GM23248 (cell line): ENCODE measurements at regions not wholly inside any gene's neighbourhood (a gene's known extent, or its start where the extent isn't known, plus 50 kb on each side); places are given as distances from the start of the nearest gene placed in this dataset.

Experiments
- DNase-seq: peaks from one replicate; pipeline ENCODE4 v3.0.0-alpha.2; 2015
- H2AFZ ChIP-seq: fragments of 200-600 bp; sonication (generic); 2 replicates; pipeline ENCODE4 v1.6.1; 2016; ENCODE audit warnings: antibody characterized with exemption
- H3F3A ChIP-seq: fragments of 200-600 bp; sonication (generic); 2 replicates; pipeline ENCODE4 v1.6.1; 2016; ENCODE audit warnings: mild to moderate bottlenecking, antibody characterized with exemption, mixed run types; ENCODE audit not compliant: insufficient read depth
- H3K27ac ChIP-seq: fragments of 200-600 bp; sonication (generic); 2 replicates; pipeline ENCODE4 v1.5.1; 2016; ENCODE audit warnings: mild to moderate bottlenecking
- H3K27me3 ChIP-seq: fragments of 200-600 bp; sonication (generic); replicated peaks from 2 replicates; pipeline ENCODE4 v1.6.1; 2016; ENCODE audit warnings: mild to moderate bottlenecking; ENCODE audit not compliant: insufficient read depth
- H3K36me3 ChIP-seq: fragments of 200-600 bp; sonication (generic); 2 replicates; pipeline ENCODE4 v1.6.1; 2016; ENCODE audit warnings: low read depth, mild to moderate bottlenecking
- H3K4me1 ChIP-seq: fragments of 200-600 bp; sonication (generic); 2 replicates; pipeline ENCODE4 v1.6.1; 2016; ENCODE audit warnings: mild to moderate bottlenecking; ENCODE audit not compliant: insufficient read depth
- H3K4me2 ChIP-seq: fragments of 200-600 bp; sonication (generic); one replicate; pipeline ENCODE4 v1.6.1; 2016; ENCODE audit warnings: mild to moderate bottlenecking; ENCODE audit not compliant: unreplicated experiment
- H3K4me3 ChIP-seq: fragments of 200-600 bp; sonication (generic); 2 replicates; pipeline ENCODE4 v1.5.1; 2016; ENCODE audit warnings: mild to moderate bottlenecking
- H3K79me2 ChIP-seq: fragments of 200-600 bp; sonication (generic); 2 replicates; pipeline ENCODE4 v1.6.1; 2016; ENCODE audit warnings: mild to moderate bottlenecking; ENCODE audit not compliant: insufficient read depth
- H3K9ac ChIP-seq: fragments of 200-600 bp; sonication (generic); 2 replicates; pipeline ENCODE4 v1.6.1; 2016; ENCODE audit warnings: mild to moderate bottlenecking
- H3K9me2 ChIP-seq: fragments of 200-600 bp; sonication (generic); 2 replicates; pipeline ENCODE4 v1.6.1; 2016; ENCODE audit warnings: mixed run types, mild to moderate bottlenecking, moderate library complexity; ENCODE audit not compliant: insufficient read depth
- H3K9me3 ChIP-seq: fragments of 200-600 bp; sonication (generic); one replicate; pipeline ENCODE4 v1.6.1; 2017; ENCODE audit warnings: low read depth
- H4K20me1 ChIP-seq: fragments of 200-600 bp; sonication (generic); 2 replicates; pipeline ENCODE4 v1.6.0; 2016; ENCODE audit not compliant: insufficient read depth
- EZH2 ChIP-seq: fragments of 200-600 bp; sonication (generic); IDR thresholded peaks from 2 replicates; pipeline ENCODE4 v1.6.1; 2018; ENCODE audit warnings: antibody characterized with exemption, mild to moderate bottlenecking; ENCODE audit not compliant: insufficient read depth, poor library complexity, severe bottlenecking
- EZH2phosphoT487 ChIP-seq: fragments of 200-600 bp; sonication (generic); IDR thresholded peaks from 2 replicates; pipeline ENCODE4 v1.6.1; 2018; ENCODE audit warnings: antibody characterized with exemption, moderate library complexity, mild to moderate bottlenecking, low read depth; ENCODE audit not compliant: insufficient read depth
- WGBS, 2 experiments: methylation state at CpG; one replicate each; pipeline ENCODE4 v1.1.6; 2015 to 2017; ENCODE audit warnings: low lambda C conversion rate in 2 of 2, low coverage in 1 of 2; ENCODE audit errors: missing lambda C conversion rate in 2 of 2; 5-methylcytosine and 5-hydroxymethylcytosine counted together
- in situ Hi-C: fragments of 300-500 bp; cut with MboI; formaldehyde crosslinking; loops from 2 replicates; pipeline ENCODE4 v1.15.0; 2020

DNA sequence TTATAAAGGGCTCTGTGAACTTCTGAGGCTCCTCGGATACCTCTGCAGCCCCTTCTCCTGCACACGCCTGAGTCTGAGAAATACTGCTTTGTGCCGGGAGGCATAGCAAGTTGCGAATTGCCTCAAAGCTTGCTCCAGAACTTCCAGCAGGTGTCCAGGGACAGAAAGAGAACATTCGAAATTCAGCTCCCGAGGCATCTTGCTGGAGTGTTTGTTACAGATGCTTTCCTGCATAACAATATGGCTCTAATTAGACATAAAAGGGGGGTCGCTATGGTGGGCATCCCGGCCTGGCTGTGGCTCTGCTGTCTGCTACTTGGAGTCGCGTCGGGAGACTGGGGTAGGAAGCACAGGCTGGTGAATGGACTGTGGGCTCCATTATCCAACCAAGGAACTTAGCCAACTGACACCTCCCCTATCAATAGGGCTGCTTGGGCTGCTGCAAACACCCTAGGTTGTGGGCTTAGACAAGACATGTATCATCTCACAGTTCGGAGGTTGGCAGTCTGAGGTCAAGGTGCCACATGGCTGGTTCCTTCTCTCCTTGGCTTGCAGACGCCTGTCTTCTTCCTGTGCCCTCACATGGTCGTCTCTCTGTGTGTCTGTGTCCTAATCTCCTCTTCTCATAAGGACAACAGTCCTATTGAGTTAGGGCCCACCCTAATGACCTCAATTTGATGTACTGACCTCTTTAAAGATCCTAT is 607.0 kb downstream of the NPHP4 start:
- Histone ChIP-seq H3K36me3 (no peaks in the 10 kb centered on the region), H3K27ac (no peak overlapping the region), H3F3A (no peaks in the 10 kb centered on the region), H3K9me3 (no peaks in the 10 kb centered on the region), H4K20me1 (no peaks in the 10 kb centered on the region), H3K9me2 (no peaks in the 10 kb centered on the region), H3K4me1 (no peaks in the 10 kb centered on the region), H3K9ac (no peak overlapping the region), H2AFZ (no peak overlapping the region), H3K27me3 (no peaks in the 10 kb centered on the region), H3K79me2 (no peaks in the 10 kb centered on the region), H3K4me2 (no peak overlapping the region), H3K4me3 (no peak overlapping the region)
- in situ Hi-C loops = no loop called here
- WGBS, 2 experiments = 2 to 3% methylated on average over 14 of the region's 14 CpGs
- no peak for TF ChIP-seq EZH2phosphoT487
- TF ChIP-seq EZH2 = no peak
- DNase-seq = no peak

DNA sequence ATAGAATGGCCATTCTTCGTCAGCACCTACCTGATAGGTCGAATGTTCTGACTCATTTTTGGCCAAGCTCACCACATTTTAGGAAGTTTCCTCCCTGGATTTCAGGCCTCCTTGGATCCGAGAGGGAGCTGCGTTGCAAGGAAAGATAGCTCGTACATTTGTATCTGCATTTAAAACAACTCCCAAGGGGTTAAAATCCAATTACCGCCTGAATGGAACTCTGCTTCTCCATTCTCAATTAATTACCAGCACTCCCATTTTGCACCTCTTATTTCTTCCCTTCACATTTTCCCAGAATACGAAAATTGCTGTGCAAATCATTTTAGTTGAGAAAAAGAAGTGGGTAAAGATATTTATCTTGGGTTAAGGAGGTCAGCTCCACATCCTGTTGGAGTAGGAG is 610.7 kb downstream of the NPHP4 start:
- no peak for DNase-seq
- 21 to 22% methylated on average over 7 of the region's 7 CpGs for WGBS, 2 experiments
- Histone ChIP-seq H3K9ac (no peak overlapping the region), H3K9me3 (no peaks in the 10 kb centered on the region), H3K79me2 (no peaks in the 10 kb centered on the region), H2AFZ (no peak overlapping the region), H3K4me1 (no peaks in the 10 kb centered on the region), H3K4me3 (no peak overlapping the region), H3K27ac (no peak overlapping the region), H3K27me3 (no peaks in the 10 kb centered on the region), H4K20me1 (no peaks in the 10 kb centered on the region), H3K36me3 (no peaks in the 10 kb centered on the region), H3K9me2 (no peaks in the 10 kb centered on the region), H3K4me2 (no peak overlapping the region), H3F3A (no peaks in the 10 kb centered on the region)
- in situ Hi-C loops = no loop called here
- TF ChIP-seq EZH2 (no peak), EZH2phosphoT487 (no peak)

DNA sequence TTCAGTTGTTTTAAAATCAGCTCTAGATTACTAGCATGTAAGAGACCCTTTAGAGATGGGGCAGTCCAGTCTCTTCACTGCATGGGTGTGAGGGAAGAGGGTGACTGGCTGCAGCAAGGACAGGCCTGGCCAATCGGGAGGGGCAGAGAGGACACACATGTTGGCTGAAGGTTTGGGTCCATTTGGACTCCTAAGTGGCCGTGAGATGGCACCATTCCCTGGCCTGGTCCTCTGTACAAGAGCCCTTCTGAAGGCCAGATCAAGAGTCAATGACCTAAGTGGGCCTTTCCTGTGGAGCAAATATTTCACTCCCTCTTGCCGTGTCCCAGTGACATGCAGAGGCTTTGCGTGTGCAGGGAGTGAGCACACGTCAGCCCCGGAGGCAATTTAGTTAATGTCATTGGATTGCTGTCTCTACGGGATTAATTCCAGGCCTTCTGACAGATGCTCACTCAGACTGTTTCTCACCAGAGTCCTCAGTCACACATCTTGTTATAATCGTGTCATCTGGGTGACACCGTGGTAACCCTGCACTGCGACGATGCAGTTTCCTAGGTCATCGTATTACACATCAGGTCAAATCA is 613.0 kb downstream of the NPHP4 start:
- H3K9me2 ChIP-seq = no peaks in the 10 kb centered on the region
- no peak for TF ChIP-seq EZH2phosphoT487
- no peak for TF ChIP-seq EZH2
- no peaks in the 10 kb centered on the region for H4K20me1 ChIP-seq
- no peaks in the 10 kb centered on the region for H3F3A ChIP-seq
- DNase-seq = no peak
- no peak overlapping the region for H3K9ac ChIP-seq
- no peak overlapping the region for H3K4me3 ChIP-seq
- no peaks in the 10 kb centered on the region for H3K27me3 ChIP-seq
- 5 to 6% methylated on average over 12 of the region's 12 CpGs for WGBS, 2 experiments
- H3K4me2 ChIP-seq = no peak overlapping the region
- H2AFZ ChIP-seq = no peak overlapping the region
- H3K4me1 ChIP-seq = no peaks in the 10 kb centered on the region
- in situ Hi-C loops = no loop called here
- H3K27ac ChIP-seq = no peak overlapping the region
- H3K36me3 ChIP-seq = no peaks in the 10 kb centered on the region
- no peaks in the 10 kb centered on the region for H3K9me3 ChIP-seq
- H3K79me2 ChIP-seq = no peaks in the 10 kb centered on the region

DNA sequence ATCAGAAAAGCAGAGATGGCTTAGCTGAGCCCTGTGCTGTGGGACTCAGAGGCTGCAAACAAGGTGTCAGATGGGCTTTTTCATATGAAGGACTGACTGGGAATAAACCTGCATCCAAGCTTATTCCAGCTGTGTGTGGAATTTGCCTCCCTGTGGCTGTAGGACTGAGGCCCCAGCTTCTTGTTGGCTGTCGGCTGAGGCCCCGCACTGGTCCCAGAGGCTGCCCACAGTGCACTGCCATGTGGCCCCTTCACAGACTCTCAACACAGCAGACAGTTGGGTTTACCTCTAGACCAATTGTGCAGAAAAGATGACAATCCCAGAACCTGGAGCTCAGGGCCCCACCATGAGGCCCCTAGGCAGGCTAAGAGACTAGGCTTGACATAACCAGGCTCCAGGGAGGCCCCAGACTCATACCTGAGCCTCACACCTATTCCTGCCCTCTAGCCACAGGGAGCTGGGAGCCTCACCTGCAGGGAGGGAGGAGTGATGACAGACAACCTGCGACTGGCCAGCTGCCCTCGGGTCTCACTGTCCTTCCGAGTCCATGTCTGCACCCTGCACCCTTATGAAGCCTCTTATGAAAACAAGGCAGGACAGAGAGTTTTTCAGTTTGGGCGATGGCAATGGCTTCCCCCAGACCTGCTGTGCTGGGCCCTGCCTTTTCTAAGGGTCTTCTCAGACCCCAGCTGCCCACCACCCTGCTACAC is 615.5 kb downstream of the NPHP4 start:
- Histone ChIP-seq H3K9me2 (no peaks in the 10 kb centered on the region), H3K9me3 (no peaks in the 10 kb centered on the region), H3K36me3 (no peaks in the 10 kb centered on the region), H3K9ac (no peak overlapping the region), H4K20me1 (no peaks in the 10 kb centered on the region), H3K4me3 (no peak overlapping the region), H3K27ac (no peak overlapping the region), H2AFZ (no peak overlapping the region), H3K4me1 (no peaks in the 10 kb centered on the region), H3K27me3 (no peaks in the 10 kb centered on the region), H3K79me2 (no peaks in the 10 kb centered on the region), H3K4me2 (no peak overlapping the region), H3F3A (no peaks in the 10 kb centered on the region)
- WGBS, 2 experiments = 38 to 48% methylated on average over 6 of the region's 6 CpGs
- no peak for DNase-seq
- in situ Hi-C loops = no loop called here
- TF ChIP-seq EZH2 (no peak), EZH2phosphoT487 (no peak)
